SU-DHL-6 (cell line): ENCODE measurements at regions not wholly inside any gene's neighbourhood (a gene's known extent, or its start where the extent isn't known, plus 50 kb on each side); places are given as distances from the start of the nearest gene placed in this dataset.

ENCODE experiments used
- H2AFZ ChIP-seq: fragments of 200-600 bp; sonication (generic); 2 replicates; pipeline ENCODE4 v1.6.1; 2014; ENCODE audit warnings: low read depth, mild to moderate bottlenecking, moderate library complexity, mixed read lengths, antibody characterized with exemption, low read length; ENCODE audit not compliant: severe bottlenecking
- H3F3A ChIP-seq: fragments of 200-600 bp; shearing (Covaris generic); 2 replicates; pipeline ENCODE4 v1.6.0; 2016; ENCODE audit warnings: antibody characterized with exemption, mild to moderate bottlenecking; ENCODE audit not compliant: insufficient read depth
- H3K27ac ChIP-seq: fragments of 200-600 bp; sonication (generic); 2 replicates; pipeline ENCODE4 v1.5.1; 2016; ENCODE audit warnings: low read depth, mild to moderate bottlenecking, low read length, moderate library complexity, mixed read lengths
- H3K27me3 ChIP-seq: fragments of 200-600 bp; sonication (generic), shearing (Covaris generic); 2 replicates; pipeline ENCODE4 v1.6.0; 2014; ENCODE audit warnings: mild to moderate bottlenecking, low read length
- H3K36me3 ChIP-seq: fragments of 200-600 bp; sonication (generic); 2 replicates; pipeline ENCODE4 v1.6.1; 2014; ENCODE audit warnings: mild to moderate bottlenecking, low read length, mixed read lengths
- H3K4me2 ChIP-seq: fragments of 300-600, 200-600 bp; shearing (Covaris generic), sonication (generic); 2 replicates; pipeline ENCODE4 v1.6.0; 2014; ENCODE audit warnings: low read length, low read depth, mild to moderate bottlenecking; ENCODE audit not compliant: poor library complexity, severe bottlenecking
- H3K4me3 ChIP-seq: fragments of 200-600 bp; sonication (generic); 2 replicates; pipeline ENCODE4 v1.5.1; 2014; ENCODE audit warnings: antibody characterized with exemption, low read length, mild to moderate bottlenecking, mixed read lengths; ENCODE audit not compliant: insufficient read depth, poor library complexity, severe bottlenecking
- H3K79me2 ChIP-seq: fragments of 200-600 bp; sonication (generic); 2 replicates; pipeline ENCODE4 v1.6.1; 2014; ENCODE audit warnings: mild to moderate bottlenecking, low read length, moderate library complexity; ENCODE audit not compliant: insufficient read depth
- H3K9ac ChIP-seq: fragments of 200-600 bp; sonication (generic); 2 replicates; pipeline ENCODE4 v1.7.0; 2014; ENCODE audit warnings: mild to moderate bottlenecking, low read length
- H3K9me2 ChIP-seq: fragments of 200-600 bp; sonication (generic); replicated peaks from 2 replicates; pipeline ENCODE4 v1.6.1; 2014; ENCODE audit warnings: low read length; ENCODE audit not compliant: insufficient read depth
- H3K9me3 ChIP-seq: fragments of 200-600 bp; sonication (generic); 2 replicates; pipeline ENCODE4 v1.6.1; 2014; ENCODE audit warnings: low read length, mixed read lengths; ENCODE audit not compliant: insufficient read depth
- H4K20me1 ChIP-seq: fragments of 200-600 bp; sonication (generic); 2 replicates; pipeline ENCODE4 v1.6.1; 2014; ENCODE audit warnings: low read depth, mild to moderate bottlenecking, antibody characterized with exemption, low read length, moderate library complexity, mixed read lengths
- EZH2phosphoT487 ChIP-seq: fragments of 200-600 bp; sonication (generic), shearing (Covaris generic); conservative IDR thresholded peaks from 2 replicates; pipeline ENCODE4 v1.6.1; 2018; ENCODE audit warnings: mild to moderate bottlenecking, antibody characterized with exemption, low read length, moderate library complexity, mixed read lengths
- TF ChIP-seq, protein P1 (sequence below): fragments of 200-600 bp; sonication (generic); IDR thresholded peaks from one replicate; pipeline ENCODE4 v1.5.1; 2017; ENCODE audit warnings: antibody characterized with exemption, mild to moderate bottlenecking, low read length, moderate library complexity; ENCODE audit not compliant: insufficient read depth, poor library complexity, severe bottlenecking

GRCh38 chr6:122154155-122154554 lies 245.3 kb upstream of the HSF2 start:
- Histone ChIP-seq H3K27me3 (no peaks in the 10 kb centered on the region), H3K9ac (no peak overlapping the region), H3F3A (no peaks in the 10 kb centered on the region), H3K9me3 (no peaks in the 10 kb centered on the region), H3K27ac (no peak overlapping the region), H3K4me3 (no peak overlapping the region), H2AFZ (no peak overlapping the region), H3K79me2 (no peaks in the 10 kb centered on the region), H4K20me1 (no peaks in the 10 kb centered on the region), H3K36me3 (no peaks in the 10 kb centered on the region), H3K4me2 (no peak overlapping the region), H3K9me2 (no peaks in the 10 kb centered on the region)
- no peak for TF ChIP-seq EZH2phosphoT487
- TF ChIP-seq, protein P1, sequence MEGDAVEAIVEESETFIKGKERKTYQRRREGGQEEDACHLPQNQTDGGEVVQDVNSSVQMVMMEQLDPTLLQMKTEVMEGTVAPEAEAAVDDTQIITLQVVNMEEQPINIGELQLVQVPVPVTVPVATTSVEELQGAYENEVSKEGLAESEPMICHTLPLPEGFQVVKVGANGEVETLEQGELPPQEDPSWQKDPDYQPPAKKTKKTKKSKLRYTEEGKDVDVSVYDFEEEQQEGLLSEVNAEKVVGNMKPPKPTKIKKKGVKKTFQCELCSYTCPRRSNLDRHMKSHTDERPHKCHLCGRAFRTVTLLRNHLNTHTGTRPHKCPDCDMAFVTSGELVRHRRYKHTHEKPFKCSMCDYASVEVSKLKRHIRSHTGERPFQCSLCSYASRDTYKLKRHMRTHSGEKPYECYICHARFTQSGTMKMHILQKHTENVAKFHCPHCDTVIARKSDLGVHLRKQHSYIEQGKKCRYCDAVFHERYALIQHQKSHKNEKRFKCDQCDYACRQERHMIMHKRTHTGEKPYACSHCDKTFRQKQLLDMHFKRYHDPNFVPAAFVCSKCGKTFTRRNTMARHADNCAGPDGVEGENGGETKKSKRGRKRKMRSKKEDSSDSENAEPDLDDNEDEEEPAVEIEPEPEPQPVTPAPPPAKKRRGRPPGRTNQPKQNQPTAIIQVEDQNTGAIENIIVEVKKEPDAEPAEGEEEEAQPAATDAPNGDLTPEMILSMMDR: no peak

DNA sequence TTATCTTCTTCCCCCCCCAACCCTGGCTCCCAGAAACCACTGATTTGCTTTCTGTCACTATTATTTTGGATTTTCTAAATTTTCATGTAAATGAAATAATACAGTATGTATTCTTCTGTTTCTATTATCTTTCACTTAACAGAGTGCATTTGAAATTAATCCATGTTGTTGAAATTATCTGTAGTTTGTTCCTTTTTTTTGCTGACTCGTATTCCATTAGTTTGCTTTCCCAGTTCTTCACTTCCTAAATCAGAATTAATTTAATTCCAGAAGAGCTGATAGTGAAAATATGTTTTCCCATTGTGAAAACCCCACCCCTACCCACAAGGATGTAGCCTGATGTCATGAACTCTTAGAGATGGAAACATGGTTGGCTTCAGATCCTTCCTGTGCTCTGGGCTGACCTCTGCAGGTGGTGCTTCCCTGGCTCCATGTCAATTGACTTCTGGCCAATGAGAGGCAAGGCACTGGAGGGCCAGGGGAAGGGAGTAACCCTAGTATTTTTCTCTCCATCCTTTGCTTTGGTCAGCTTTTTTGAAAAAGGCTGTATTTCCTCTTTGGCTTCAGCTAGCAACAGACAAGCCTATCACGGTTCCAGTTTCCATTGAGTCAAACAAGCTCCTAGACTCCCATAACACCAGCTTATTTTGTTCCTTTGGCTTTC lies 244.4 kb upstream of the HSF2 start:
- no peaks in the 10 kb centered on the region for H3F3A ChIP-seq
- H3K9me3 ChIP-seq: no peaks in the 10 kb centered on the region
- H3K4me3 ChIP-seq: no peak overlapping the region
- H3K36me3 ChIP-seq: no peaks in the 10 kb centered on the region
- no peaks in the 10 kb centered on the region for H3K79me2 ChIP-seq
- no peak for TF ChIP-seq EZH2phosphoT487
- TF ChIP-seq, protein P1: no peak
- H3K27me3 ChIP-seq: no peaks in the 10 kb centered on the region
- H4K20me1 ChIP-seq: no peaks in the 10 kb centered on the region
- no peak overlapping the region for H2AFZ ChIP-seq
- no peak overlapping the region for H3K4me2 ChIP-seq
- no peaks in the 10 kb centered on the region for H3K9me2 ChIP-seq
- H3K9ac ChIP-seq: no peak overlapping the region
- H3K27ac ChIP-seq: no peak overlapping the region

DNA sequence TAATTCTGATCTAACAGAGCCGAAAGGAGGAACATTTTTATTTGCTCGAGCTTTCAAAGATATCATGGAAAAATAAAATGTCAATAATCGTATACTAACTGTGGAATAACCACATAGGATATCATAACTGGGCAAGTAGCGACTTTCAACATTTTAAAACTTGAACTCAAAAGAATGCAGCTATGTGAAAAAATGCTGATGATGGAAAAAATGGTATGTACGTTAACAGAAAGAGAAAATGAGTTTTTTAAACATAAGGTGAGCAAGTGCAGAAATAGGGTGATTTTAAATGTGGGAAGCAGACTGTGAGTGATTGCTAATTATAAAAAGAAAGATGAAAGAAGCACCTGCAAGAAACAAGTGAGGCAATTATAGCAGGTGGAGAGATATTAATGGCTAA lies 238.3 kb upstream of the HSF2 start:
- Histone ChIP-seq H3K9ac (no peak overlapping the region), H2AFZ (no peak overlapping the region), H3K4me2 (no peak overlapping the region), H4K20me1 (no peaks in the 10 kb centered on the region), H3K9me3 (no peaks in the 10 kb centered on the region), H3K9me2 (no peaks in the 10 kb centered on the region), H3K27me3 (no peaks in the 10 kb centered on the region), H3K79me2 (no peaks in the 10 kb centered on the region), H3K4me3 (no peak overlapping the region), H3F3A (no peaks in the 10 kb centered on the region), H3K27ac (no peak overlapping the region), H3K36me3 (no peaks in the 10 kb centered on the region)
- TF ChIP-seq, protein P1: no peak
- no peak for TF ChIP-seq EZH2phosphoT487
